Brain microvascular endothelial cell (primary cell): ENCODE measurements at regions not wholly inside any gene's neighbourhood (a gene's known extent, or its start where the extent isn't known, plus 50 kb on each side); places are given as distances from the start of the nearest gene placed in this dataset.
"Not testable (repeated sequence)": the region's sequence is repeated elsewhere in the genome, so short reads cannot be mapped to it uniquely, and the experiment has no call there.

Source experiments
- DNase-seq: peaks from one replicate; pipeline ENCODE4 v3.0.0-alpha.2; 2020
- H3K27ac ChIP-seq: fragments of 250-450 bp; sonication (Bioruptor Pico); 2 replicates; pipeline ENCODE4 v1.5.1; 2020; ENCODE audit warnings: mild to moderate bottlenecking, moderate library complexity
- H3K27me3 ChIP-seq: fragments of 250-450 bp; sonication (Bioruptor Pico); replicated peaks from 2 replicates; pipeline ENCODE4 v1.5.1; 2020; ENCODE audit warnings: mild to moderate bottlenecking
- H3K36me3 ChIP-seq: fragments of 250-450 bp; sonication (Bioruptor Pico); replicated peaks from 2 replicates; pipeline ENCODE4 v1.5.1; 2020; ENCODE audit warnings: mild to moderate bottlenecking
- H3K4me3 ChIP-seq: 2 replicates; pipeline ENCODE4 v1.5.1; 2011; ENCODE audit warnings: low read depth, mild to moderate bottlenecking, control low read depth, low read length, moderate library complexity
- CTCF ChIP-seq: IDR thresholded peaks from 2 replicates; pipeline ENCODE4 v1.5.1; 2011; ENCODE audit warnings: low read depth, mild to moderate bottlenecking, moderate library complexity, low read length, control low read depth, inconsistent platforms; ENCODE audit errors: missing control alignments
- in situ Hi-C: cut with HindIII; loops from 2 replicates; pipeline ENCODE4 v1.10.0; 2017; ENCODE audit warnings: low sequenced_read_pairs, low pct_ligation_motif_present

GRCh38 chr9:101925498-101925897, 187.1 kb upstream of the GRIN3A start:
- Histone ChIP-seq H3K4me3 (no peak overlapping the region), H3K27me3 (no peaks in the 10 kb centered on the region), H3K36me3 (no peaks in the 10 kb centered on the region), H3K27ac (no peak overlapping the region)
- in situ Hi-C loops = no loop called here
- no peak for DNase-seq
- TF ChIP-seq CTCF = no peak

GRCh38 chr9:101923451-101923850, 185.0 kb upstream of the GRIN3A start:
- in situ Hi-C loops = no loop called here
- TF ChIP-seq CTCF = no peak
- DNase-seq = no peak
- Histone ChIP-seq H3K4me3 (no peak overlapping the region), H3K27me3 (no peaks in the 10 kb centered on the region), H3K27ac (no peak overlapping the region), H3K36me3 (no peaks in the 10 kb centered on the region)

GRCh38 chr9:101916948-101917347, 178.5 kb upstream of the GRIN3A start:
- H3K27me3 ChIP-seq, H3K36me3 ChIP-seq, H3K4me3 ChIP-seq, H3K27ac ChIP-seq, DNase-seq, in situ Hi-C loops: not testable (repeated sequence)

DNA sequence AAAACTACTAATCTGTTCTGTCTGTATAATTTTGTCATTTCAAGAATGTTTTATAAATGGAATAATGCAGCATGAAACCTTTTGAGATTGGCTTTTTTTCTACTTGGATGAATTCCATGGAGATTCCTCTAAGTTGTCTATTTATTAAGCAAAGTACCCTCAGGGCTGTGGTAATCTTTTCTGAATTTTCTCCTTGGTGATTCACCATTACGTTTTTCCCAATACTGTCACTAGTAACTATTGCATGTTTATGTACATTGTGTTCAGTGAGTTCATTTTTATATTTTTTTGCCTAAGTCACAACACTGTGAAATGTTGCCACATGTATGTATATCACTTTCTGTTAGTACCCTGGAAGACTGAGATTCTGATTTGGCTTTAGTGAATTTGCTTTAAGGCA, 177.0 kb upstream of the GRIN3A start:
- no peaks in the 10 kb centered on the region for H3K36me3 ChIP-seq
- H3K27me3 ChIP-seq = no peaks in the 10 kb centered on the region
- no peak for TF ChIP-seq CTCF
- H3K4me3 ChIP-seq = no peak overlapping the region
- DNase-seq = no peak
- in situ Hi-C loops = no loop called here
- H3K27ac ChIP-seq = no peak overlapping the region

- no peaks in the 10 kb centered on the region for H3K27me3 ChIP-seq
- H3K27ac ChIP-seq = no peak overlapping the region
- no peak overlapping the region for H3K4me3 ChIP-seq
- in situ Hi-C loops = no loop called here
- DNase-seq = no peak
- no peak for TF ChIP-seq CTCF
- no peaks in the 10 kb centered on the region for H3K36me3 ChIP-seq
These were observed 174.3 kb upstream of the GRIN3A start for GRCh38 chr9:101912698-101913097.

- Histone ChIP-seq H3K27me3 (no peaks in the 10 kb centered on the region), H3K4me3 (no peak overlapping the region), H3K27ac (no peak overlapping the region), H3K36me3 (no peaks in the 10 kb centered on the region)
- no peak for DNase-seq
- no peak for TF ChIP-seq CTCF
- in situ Hi-C loops = no loop called here
These were observed 169.0 kb upstream of the GRIN3A start for GRCh38 chr9:101907466-101907865.
